NCI-H2171 treated with DMSO at 0.1 percent for 48 hours (cell line): ENCODE measurements at regions not wholly inside any gene's neighbourhood (a gene's known extent, or its start where the extent isn't known, plus 50 kb on each side); places are given as distances from the start of the nearest gene placed in this dataset.

ENCODE experiments used
- DNase-seq: peaks from one replicate; lab custom pipeline; 2025; lab: John Stamatoyannopoulos, UW

GRCh38 chrX:147405764-147406163, 506.0 kb upstream of the FMR1 start:
- no peak for DNase-seq

DNA sequence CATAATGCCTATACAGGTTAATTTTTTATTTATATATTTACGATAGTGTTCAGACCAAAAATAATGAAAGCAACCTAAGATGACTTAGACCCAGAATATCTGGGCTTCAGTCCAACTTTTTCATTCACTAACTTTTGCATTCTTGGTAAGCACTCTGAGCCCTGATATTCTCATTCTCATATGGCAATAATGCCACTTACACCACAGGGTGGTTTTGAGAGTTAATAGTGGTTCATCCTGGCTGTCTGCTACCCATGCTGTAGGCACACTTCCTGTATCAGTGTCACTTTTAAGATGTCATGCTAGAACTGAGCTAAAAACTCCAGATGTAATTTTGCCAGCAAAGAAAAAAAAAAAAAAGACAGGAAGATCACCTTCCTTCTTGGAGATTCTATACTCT, 508.7 kb upstream of the FMR1 start:
- DNase-seq, result no peak

GRCh38 chrX:147378767-147379166, 533.0 kb upstream of the FMR1 start:
- DNase-seq, result no peak

DNA sequence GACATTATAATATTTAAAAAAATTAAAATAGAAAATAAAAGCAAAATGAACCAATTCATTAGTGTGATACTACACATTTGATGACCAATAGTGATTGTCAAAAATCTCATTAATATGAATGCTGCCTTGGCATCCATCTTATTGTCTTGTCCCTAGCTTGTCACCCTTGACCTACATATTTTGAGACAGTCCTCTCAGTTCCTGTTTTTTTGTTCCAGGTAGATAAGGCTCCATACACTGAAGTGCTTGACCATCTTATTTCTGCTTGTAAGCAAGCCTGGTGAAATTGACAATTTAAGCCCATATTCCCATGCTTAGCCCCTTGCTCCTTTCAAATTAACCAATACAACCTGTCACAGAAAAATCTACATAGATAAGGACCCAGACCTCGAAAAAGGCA, 534.0 kb upstream of the FMR1 start:
- no peak for DNase-seq

- DNase-seq, result peak; percentile 5
These were observed 534.9 kb upstream of the FMR1 start for GRCh38 chrX:147376601-147377422.

DNA sequence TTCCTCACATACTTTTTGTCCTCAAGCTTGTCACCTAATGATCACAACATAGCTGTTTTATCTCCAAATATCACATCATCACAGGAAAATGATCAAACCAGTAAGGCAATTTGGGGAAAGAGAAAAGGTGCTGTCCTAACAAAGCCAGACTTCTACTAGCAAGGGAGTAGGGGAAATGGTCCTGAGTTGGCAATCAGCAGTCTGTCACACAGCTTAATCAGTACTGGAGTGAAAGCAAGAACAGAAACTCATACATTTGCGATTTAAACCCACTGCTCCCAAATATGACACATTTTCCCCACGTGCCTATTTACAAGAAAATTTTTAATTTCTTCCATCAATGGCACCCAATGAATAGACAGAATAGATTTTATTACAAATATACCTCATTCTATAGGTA, 546.8 kb upstream of the FMR1 start:
- no peak for DNase-seq

- no peak for DNase-seq
These were observed 537.1 kb upstream of the CXorf51A start for GRCh38 chrX:147351644-147352043.

DNA sequence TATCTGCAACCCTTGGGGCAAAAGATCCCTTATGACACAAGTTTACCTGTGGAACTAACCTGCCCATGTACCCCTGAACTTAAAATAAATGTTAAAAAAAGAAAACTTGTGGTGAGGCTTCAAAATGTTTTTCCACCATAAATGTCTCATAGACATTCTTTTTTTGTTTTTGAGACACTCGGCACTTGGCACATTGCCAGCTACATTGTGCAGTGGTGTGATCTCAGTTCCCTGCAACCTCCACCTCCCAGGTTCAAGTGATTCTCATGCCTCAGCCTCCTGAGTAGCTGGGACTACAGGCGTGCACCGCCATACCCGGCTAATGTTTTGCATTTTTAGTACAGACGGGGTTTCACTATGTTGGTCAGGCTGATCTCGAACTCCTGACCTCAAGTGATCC, 528.9 kb upstream of the CXorf51A start:
- DNase-seq, result no peak

GRCh38 chrX:147342197-147342596, 527.7 kb upstream of the CXorf51A start:
- DNase-seq, result no peak

- DNase-seq, result no peak
These were observed 526.4 kb upstream of the CXorf51A start for GRCh38 chrX:147340947-147341346.

DNA sequence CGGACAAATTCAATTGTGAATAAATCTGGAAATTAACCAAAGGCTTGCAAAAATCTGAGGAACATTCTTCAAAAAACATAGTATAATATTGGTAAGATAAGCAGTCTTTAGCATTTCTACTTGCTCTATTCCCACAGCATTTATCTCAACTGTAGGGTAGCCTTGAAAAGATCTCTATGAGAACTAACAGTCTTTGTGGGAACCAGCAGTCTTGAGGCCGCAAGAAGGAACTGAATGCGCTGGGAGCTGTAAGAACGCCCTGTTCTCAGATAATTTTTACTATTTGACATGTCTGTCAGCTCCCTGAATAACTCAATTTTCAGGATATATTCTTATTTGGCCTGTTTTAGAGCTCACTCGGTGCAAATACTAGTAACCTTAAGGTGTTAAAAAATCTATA, 519.3 kb upstream of the CXorf51A start:
- DNase-seq, result no peak

- no peak for DNase-seq
These were observed 508.0 kb upstream of the CXorf51A start for GRCh38 chrX:147322496-147322895.

DNA sequence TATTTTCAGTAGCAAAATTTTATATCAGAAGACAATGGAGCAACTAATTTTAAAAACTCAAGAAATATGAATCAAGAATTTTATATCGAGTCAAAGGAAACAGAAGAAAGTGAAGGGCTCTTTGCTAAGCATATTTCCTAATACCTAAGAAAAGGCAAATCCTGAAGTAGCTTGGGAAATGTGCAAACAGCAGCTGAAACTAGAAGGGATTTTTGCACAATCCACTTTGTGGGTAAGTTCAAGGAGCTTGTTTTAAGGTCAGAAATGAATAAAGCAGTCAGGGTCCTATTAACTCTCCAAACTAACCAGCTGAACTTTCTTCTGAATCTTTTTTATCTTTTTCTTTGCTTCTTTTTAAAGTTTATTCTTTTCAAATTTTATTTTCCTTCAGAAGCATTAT, 500.9 kb upstream of the CXorf51A start:
- no peak for DNase-seq
